ENCODE measurements at regions not wholly inside any gene's neighbourhood (a gene's known extent, or its start where the extent isn't known, plus 50 kb on each side); places are given as distances from the start of the nearest gene placed in this dataset.

- DNase-seq: no peak
These were observed 58.4 kb downstream of the ARL4C start for GRCh38 chr2:234438305-234438977.

DNA sequence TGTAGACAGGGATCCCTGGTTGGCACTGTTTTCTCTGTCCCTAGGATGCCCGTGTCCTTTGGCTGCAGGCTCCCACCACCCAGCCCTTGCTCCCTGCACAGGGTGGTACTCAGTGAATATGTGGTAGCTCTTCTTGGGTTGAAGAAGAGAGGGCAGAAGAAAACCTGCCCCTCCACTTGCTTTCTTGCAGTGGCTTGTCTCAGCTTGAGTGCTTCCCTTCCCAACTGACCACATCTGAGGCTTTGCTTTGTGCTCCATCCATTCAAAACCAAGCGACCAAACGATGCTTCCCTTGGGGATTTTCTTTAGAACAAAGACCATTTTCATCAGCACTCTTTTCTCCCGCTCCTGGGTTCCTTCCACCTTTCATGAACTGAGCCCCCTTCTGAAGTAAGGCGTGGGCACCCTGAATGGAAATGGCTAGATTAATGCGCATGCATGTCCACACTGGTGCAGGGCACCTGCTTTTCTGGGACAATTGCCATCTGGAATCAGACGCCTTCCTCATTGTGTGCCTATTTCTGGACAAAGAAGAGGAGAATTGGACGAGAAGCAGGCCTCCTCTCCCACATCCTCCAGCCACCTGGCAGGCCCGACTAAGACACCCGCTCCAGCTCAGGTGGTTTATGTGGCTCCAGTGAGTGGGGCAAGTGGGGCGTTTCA lies 59.1 kb downstream of the ARL4C start:
- peak in 2 of 3 experiments; percentile 41 to 44 for DNase-seq

DNA sequence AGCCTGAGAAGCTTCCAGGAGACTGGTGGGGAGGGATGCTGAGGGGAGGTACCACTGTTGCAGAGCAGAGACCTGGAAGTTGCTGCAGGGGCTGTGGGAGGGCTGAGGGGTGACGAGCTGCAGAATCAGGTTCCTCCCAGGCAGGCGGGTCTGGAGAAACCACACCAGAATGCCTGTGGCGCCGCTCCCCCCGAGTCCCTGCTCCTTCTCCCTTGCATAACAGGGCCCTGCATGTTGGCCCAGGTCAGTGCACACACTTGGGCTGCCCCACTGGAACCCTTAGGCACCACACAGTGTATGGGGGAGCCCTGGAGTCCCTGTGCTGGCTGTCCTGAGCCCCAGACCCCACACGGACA lies 60.4 kb downstream of the ARL4C start:
- no peak for DNase-seq

GRCh38 chr2:234435836-234436481 lies 60.9 kb downstream of the ARL4C start:
- no peak for DNase-seq

DNA sequence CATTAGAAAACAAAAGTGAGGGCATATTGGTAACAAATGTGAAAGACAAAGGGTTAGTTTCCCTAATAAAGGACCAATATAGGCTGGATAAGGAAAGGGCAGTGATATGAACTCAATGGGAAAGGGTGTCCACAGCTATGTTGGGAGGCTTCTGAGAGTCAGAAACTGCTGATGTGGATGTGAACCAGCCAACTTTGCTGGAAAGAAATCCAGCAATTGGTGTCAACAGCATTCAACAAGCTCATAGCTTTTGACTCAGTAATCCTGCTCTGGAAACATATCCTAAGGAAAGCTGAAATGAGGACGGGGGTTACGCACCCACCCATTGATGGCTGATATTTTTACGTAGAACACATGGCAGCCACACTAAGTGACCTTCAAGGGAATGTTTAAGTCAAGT lies 63.7 kb downstream of the ARL4C start:
- DNase-seq: no peak

- DNase-seq: no peak
These were observed 66.0 kb downstream of the ARL4C start for GRCh38 chr2:234430871-234431270.

DNA sequence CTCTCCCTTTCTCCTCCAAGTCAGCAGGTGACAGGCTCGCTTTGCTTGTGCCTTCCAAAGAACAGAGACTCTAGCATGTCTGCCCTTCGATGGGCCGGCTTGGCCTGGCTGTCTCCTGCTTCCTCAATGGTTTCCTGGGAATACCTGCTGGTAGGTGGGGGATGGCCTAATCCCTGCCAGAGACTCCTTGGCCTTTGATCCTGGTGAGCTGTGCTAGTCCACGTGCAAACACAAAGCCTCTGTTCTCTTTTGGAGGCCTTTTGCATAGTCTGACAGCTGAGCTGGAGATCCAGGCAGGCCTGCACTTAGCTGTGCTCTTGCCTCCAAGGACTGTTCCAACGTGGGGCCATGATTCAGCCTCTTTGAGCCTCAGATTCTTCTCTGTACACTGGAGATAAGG lies 67.6 kb downstream of the ARL4C start:
- no peak for DNase-seq

DNA sequence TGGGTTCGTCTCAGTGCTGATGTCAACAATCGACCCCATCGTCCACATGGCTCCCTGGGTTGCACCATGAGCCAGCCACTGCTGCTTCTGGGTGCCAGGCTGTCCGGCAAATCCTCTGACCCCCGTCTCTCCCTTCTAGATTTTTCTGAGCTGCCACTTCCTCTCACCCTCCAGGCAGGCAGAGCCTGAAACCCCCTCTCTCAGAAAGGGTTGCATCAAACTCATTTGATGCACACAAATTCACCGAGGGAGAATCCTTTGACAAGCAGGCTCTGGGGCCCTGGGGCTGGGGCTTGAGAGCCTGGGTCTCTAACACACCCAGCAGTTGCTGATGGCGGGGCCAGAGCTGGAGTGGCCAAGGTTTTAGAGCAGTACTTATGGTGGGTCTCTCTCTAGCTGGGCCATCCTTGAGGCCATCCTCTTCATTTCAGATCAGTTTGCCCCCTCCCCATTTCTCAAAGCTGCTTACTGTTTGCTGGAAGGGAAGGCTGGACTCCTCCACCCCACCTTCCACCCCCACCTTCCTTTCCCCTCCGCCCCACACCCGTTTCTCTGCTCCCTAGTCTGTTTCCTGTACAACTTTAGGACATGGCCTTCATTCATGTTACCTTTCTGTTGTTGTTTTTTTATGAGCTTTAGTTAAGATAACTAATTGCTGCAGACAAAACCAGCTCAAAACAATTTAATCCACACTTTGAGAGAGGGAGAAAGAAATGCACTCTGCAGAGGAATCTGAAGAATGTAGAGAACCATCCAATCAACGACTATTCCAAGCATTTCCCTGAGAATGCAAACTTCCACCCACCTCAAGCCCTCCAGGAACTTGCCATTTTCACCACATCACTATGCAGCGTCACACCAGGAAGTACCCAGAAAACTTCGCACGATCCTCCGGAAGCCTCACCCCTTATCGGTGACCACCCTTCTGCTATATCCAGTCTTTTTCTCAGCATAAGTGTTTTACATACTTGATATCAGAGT lies 69.5 kb downstream of the ARL4C start:
- no peak for DNase-seq

- no peak for DNase-seq
These were observed 70.3 kb downstream of the ARL4C start for GRCh38 chr2:234426616-234427015.

GRCh38 chr2:234425639-234426603 lies 71.0 kb downstream of the ARL4C start:
- no peak for DNase-seq

GRCh38 chr2:234423884-234424283 lies 73.0 kb downstream of the ARL4C start:
- no peak for DNase-seq

DNA sequence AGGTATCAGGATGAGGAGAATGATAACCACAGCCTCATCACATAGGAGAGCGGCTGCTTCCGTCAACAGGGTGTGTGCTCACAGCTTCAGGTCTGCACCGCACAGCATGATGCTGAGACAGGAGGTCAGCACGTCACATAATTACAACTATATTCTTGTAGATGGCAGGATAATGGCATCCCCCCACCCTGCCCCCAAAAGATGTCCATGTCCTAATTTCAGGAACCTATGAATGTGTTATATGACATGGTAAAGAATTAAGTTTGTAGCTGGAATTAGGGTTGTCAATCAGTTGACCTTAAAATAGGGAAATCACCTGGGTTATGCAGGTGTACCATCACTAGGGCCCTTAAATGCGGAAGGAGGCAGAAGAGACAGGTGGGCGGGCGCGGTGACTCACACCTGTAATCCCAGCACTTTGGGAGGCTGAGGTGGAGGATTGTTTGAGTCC lies 73.9 kb downstream of the ARL4C start:
- DNase-seq: peak in 1 of 3 experiments; percentile 15

DNA sequence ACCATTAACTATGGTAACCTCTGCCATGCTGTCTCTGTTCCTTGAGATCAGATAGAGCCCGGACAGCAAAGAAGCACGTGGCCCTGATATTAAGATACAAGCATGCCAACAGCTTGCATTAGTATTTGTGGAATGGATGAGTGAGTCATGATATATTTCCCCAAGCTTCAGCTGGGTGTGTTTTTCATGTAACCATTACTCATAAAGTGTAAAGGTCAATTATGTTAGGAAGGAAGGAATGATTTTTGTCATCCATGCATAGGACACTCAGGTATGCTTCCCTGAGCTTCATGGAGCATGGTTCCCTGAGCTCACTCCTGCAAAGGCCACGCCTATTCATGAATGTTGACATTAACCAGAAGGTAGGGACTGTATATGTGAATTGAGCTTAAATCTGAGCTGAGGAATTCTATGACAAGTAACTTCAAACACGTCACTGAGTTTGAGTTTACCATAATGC lies 74.6 kb downstream of the ARL4C start:
- no peak for DNase-seq

DNA sequence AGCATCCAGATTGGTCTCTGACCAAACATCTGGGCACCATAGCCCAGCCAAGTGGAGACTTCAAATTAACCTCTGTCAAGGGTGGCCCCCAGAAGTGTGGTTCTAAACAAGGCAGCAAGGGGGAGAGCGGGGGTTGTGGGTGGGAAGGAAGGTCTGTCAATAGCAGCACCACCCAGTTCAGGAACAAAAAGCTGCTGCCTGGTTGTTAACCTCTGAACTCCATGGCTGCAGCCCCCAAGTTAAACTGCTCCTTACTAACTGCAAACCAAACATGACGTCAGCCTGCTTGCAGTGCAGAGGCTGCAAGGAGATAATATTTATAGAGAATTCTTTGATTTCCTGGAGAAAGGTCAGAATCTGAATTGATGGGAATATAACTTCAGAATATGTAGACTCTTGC lies 76.5 kb downstream of the ARL4C start:
- no peak for DNase-seq

DNA sequence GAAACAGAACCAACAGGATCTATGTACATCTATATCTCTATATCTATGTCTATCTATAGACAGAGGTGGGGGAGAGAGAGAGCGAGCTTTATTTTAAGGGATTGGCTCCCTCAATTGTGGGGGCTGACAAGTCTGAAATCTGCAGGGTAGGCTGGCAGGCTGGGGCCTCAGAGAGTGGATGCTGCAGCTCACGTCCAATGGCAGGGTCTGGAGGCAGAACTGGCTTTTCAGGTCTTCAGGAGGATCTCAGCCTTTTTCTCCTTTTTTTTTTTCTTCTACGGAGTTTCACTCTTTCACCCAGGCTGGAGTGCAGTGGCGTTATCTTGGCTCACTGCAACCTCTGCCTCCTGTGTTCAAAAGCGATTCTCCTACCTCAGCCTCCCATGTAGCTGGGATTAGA lies 77.2 kb downstream of the ARL4C start:
- no peak for DNase-seq

GRCh38 chr2:234415706-234416105 lies 81.2 kb downstream of the ARL4C start:
- DNase-seq: no peak

DNA sequence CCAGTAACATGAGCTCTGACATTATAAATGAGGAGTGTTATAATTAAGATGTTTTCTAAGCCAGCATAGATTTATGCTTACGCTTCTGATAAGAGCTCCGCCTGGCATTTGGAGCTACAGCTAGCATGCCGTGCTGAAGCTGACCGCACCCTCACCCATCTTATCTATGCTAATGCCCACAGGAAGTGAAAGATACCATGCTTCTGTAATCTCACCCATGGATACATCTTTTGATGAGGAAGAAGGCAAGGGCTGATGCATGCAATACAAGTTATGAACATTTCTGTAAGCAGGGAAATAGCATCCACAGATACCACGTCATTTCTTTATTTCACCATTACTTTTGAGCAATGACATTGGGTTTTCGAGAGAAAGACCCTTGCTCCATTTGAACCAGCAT lies 82.3 kb downstream of the ARL4C start:
- no peak for DNase-seq

DNA sequence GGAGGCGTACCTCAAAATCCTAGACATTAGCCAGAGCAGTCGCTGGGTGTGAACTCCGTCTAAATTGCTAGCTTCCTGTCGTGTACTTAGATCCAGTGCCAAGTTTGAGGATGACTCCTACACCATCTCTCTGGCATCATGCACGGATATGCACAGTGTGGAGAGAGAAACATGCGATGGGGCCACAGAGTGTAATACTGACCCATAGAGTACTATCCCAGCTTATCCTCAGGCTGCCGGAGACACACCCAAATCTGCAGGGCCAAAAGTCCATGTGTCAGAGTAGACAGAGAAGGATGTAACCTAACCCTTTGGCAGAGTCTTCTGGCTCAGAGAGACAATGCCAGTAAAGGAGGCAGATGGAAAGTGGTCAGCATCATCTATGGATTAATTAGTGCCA lies 84.2 kb downstream of the ARL4C start:
- DNase-seq: no peak

DNA sequence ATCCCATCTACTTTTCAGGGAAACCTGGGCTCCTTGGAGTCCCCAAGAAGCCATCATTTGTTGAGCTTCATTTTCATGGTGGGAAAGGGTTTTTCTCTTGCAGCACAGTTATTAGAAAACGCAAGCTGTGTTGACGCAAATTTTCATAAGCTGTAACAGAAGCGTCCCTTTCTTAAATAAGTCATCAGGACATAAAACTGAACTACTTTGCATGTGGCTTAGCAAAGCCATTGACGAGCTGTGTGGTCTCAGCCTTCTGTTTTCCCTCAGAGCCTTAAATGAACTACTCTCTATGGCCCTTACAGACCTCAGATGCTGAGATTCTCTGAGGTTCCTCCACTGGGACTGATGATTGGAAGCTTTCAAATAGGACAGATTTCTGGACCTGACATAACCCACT lies 85.1 kb downstream of the ARL4C start:
- DNase-seq: no peak

DNA sequence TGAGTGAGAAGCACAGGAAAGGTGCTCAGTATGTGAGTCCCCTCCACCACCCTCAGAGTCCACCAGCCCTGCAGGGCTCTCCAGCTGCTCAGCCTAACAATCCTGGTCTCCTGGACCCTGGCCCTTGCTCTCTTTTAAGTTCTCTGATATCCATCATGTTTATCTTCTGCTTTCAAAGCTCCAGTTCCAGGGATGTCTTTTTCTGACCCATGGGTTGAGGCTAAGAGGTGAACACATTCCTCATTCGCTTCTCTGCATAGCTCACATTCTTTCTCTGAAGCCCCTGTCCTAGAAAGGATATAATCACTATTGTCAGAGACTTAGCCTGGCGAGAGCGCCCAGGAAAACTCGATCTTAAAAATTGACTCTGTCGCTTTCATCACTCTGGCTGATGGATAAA lies 86.4 kb downstream of the ARL4C start:
- DNase-seq: no peak

DNA sequence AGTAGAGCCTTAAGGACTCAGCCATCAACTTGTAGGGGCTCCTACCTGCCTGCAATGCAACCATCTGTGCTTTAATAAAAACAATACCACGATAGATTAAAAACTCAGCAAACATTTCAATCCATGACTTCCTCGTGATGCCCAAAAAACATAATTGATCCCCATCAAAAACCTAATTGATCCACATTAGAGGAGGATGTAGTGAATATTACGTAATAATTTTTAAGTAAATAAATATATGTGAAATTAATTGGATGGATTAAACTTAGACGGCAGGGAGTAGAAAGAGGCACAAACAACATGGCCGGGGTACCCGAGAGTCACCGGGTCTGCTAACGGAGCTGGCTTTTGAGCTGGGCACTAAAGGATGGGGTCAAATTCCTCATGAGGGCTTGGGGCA lies 87.3 kb downstream of the ARL4C start:
- no peak for DNase-seq

DNA sequence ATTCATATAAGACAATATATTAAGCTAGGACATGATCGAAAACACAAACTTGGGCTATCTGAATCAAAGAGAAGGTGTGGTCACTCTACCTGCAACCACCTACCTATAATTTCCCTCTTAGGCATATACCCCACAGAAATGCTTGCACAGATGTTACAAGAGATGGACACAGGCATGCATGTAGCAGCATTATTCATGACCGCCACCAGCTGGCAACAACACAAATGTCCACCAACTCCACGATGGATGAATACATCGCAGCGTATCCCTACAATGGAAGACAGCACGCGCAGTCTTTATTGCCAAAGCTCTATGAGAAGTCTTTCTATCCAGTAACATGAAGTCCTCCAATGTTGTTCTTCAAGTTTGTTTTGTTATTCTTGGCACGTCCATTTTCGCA lies 90.8 kb downstream of the ARL4C start:
- DNase-seq: peak in 1 of 3 experiments; percentile 33
